Endothelial cell of umbilical vein (primary cell): ENCODE measurements at regions not wholly inside any gene's neighbourhood (a gene's known extent, or its start where the extent isn't known, plus 50 kb on each side); places are given as distances from the start of the nearest gene placed in this dataset.

ENCODE experiments used
- EZH2 ChIP-seq: IDR thresholded peaks from 2 replicates; pipeline ENCODE4 v1.6.1; 2012; ENCODE audit warnings: borderline replicate concordance, low read depth, mild to moderate bottlenecking, moderate library complexity, low read length, inconsistent platforms; ENCODE audit not compliant: severe bottlenecking
- MYC ChIP-seq: IDR thresholded peaks from one replicate; pipeline ENCODE4 v1.6.1; 2011; ENCODE audit warnings: mild to moderate bottlenecking, low read depth, low read length
- POLR2A ChIP-seq: IDR thresholded peaks from 2 replicates; pipeline ENCODE4 v1.6.1; 2012; ENCODE audit warnings: low read depth, mild to moderate bottlenecking, control low read depth, low read length
- POLR2AphosphoS5 ChIP-seq: IDR thresholded peaks from 2 replicates; pipeline ENCODE4 v1.6.1; 2012; ENCODE audit warnings: low read depth, mild to moderate bottlenecking, control low read depth, low read length, moderate library complexity; ENCODE audit not compliant: insufficient read depth
- TF ChIP-seq, protein P1 (sequence below), 2 donors: IDR thresholded peaks; 1 replicate in 1 of 2; 2 replicates in 1 of 2; pipeline ENCODE4 v1.5.1; 2011; ENCODE audit warnings: low read length in 2 of 2, mild to moderate bottlenecking in 2 of 2, moderate library complexity in 2 of 2, control low read depth in 1 of 2, inconsistent platforms in 1 of 2, low read depth in 1 of 2; ENCODE audit not compliant: insufficient read depth in 1 of 2; ENCODE audit errors: extremely low read depth in 1 of 2

DNA sequence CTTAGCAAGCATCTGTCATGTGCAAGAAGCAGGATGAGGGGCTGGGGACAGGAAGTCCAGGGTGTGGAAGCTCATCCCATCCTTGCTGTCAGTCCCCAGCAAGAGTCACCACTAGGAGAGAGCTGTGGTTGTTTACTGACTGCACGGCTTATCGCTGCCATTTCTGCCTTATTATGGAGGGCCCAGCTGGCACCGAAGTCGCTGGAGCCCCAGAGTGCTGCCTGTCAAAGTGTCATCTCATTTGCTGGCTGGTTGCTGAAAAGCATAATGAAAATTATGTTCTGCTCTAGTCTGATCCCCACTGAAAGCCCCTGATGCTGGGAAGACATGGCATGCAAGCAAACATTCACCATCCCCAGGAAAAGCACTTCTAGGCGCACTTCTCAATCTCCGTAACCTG, 642.7 kb downstream of the NPHP4 start:
- TF ChIP-seq, protein P1, sequence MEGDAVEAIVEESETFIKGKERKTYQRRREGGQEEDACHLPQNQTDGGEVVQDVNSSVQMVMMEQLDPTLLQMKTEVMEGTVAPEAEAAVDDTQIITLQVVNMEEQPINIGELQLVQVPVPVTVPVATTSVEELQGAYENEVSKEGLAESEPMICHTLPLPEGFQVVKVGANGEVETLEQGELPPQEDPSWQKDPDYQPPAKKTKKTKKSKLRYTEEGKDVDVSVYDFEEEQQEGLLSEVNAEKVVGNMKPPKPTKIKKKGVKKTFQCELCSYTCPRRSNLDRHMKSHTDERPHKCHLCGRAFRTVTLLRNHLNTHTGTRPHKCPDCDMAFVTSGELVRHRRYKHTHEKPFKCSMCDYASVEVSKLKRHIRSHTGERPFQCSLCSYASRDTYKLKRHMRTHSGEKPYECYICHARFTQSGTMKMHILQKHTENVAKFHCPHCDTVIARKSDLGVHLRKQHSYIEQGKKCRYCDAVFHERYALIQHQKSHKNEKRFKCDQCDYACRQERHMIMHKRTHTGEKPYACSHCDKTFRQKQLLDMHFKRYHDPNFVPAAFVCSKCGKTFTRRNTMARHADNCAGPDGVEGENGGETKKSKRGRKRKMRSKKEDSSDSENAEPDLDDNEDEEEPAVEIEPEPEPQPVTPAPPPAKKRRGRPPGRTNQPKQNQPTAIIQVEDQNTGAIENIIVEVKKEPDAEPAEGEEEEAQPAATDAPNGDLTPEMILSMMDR (IDR thresholded peaks at IDR 0.05; ENCODE audit: extremely low read depth in 1 of 2, insufficient read depth in 1 of 2, low read depth in 1 of 2, low read length in 2 of 2), result no peak
- no peak for TF ChIP-seq POLR2A
- no peak for TF ChIP-seq MYC
- no peak for TF ChIP-seq EZH2
- no peak for TF ChIP-seq POLR2AphosphoS5
